Erythroblast (primary cell): ENCODE measurements at regions not wholly inside any gene's neighbourhood (a gene's known extent, or its start where the extent isn't known, plus 50 kb on each side); places are given as distances from the start of the nearest gene placed in this dataset.

Source experiments
- GATA1 ChIP-seq: IDR thresholded peaks from 2 replicates; pipeline ENCODE4 v1.6.1; 2011; ENCODE audit warnings: low read depth, mild to moderate bottlenecking, control low read depth, low read length, moderate library complexity
- POLR2A ChIP-seq: IDR thresholded peaks from 2 replicates; pipeline ENCODE4 v1.6.1; 2011; ENCODE audit warnings: mild to moderate bottlenecking, low read length

DNA sequence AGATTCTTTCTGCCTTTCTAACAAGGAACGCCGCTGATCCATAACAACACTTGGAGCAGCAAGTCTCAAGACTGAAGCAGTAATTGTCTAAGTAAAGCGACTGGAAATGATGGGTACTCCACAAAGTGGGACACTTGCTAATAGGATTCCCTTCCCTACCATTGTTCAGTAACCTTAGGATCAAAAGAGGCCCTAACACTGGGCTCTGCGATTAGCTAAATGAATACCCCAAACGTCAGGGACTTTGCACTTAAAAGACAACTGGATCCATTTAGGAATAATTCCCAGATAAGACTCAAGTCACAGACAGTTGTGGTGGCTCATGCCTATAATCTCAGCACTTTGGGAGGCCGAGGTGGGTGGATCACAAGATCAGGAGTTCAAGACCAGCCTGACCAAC lies 221.9 kb upstream of the FGGY start:
- TF ChIP-seq POLR2A (no peak), GATA1 (no peak)
